ENCODE measurements at regions not wholly inside any gene's neighbourhood (a gene's known extent, or its start where the extent isn't known, plus 50 kb on each side); places are given as distances from the start of the nearest gene placed in this dataset.
A peak's percentile ranks its signal among the peaks of the same experiment; 100 is the strongest.

DNA sequence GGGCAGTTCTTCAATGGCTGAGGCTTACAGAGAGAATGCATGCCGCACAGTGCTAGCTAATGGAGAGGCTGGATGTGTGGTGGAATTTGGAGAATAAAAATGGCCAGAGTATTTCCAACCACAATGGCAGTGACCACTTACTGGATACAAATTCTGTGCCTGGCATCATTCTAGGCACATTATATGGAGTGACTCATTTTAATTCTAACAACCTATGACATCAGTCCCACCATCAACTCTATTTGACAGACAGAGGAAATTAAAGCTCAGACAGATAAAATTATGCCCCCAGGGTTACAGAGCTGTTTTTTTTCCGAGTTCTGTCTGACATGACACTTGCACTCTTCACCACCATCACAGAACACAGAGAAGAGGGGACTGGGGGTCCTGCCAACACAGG, 105.6 kb upstream of the IL12B start:
- no peak overlapping the region for H3K27ac ChIP-seq
- TF ChIP-seq, protein P1, sequence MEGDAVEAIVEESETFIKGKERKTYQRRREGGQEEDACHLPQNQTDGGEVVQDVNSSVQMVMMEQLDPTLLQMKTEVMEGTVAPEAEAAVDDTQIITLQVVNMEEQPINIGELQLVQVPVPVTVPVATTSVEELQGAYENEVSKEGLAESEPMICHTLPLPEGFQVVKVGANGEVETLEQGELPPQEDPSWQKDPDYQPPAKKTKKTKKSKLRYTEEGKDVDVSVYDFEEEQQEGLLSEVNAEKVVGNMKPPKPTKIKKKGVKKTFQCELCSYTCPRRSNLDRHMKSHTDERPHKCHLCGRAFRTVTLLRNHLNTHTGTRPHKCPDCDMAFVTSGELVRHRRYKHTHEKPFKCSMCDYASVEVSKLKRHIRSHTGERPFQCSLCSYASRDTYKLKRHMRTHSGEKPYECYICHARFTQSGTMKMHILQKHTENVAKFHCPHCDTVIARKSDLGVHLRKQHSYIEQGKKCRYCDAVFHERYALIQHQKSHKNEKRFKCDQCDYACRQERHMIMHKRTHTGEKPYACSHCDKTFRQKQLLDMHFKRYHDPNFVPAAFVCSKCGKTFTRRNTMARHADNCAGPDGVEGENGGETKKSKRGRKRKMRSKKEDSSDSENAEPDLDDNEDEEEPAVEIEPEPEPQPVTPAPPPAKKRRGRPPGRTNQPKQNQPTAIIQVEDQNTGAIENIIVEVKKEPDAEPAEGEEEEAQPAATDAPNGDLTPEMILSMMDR (IDR thresholded peaks at IDR 0.05), result no peak
- TF ChIP-seq ZFX (IDR thresholded peaks at IDR 0.05; ENCODE audit: borderline replicate concordance), result no peak

DNA sequence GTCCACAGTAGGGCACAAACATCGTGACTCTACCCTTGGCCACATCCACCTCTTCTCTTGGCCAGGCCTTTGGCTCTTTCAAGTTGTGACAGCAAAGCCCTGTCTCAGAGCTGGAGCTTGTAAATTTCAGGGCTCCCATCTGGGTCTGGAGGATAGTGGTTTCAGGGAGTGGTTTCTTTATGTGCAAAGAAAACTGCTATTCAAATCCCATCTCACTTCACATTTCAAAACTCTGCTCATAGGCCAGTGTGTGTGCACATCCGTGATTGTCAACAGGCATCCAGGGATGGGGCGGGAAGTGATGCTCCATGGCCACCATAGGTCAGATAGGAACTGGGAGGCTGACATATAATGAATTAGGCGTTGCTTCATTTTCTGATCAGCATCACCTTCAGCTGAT, 107.8 kb upstream of the IL12B start:
- no peak overlapping the region for H3K27ac ChIP-seq
- no peak for TF ChIP-seq ZFX (IDR thresholded peaks at IDR 0.05; ENCODE audit: borderline replicate concordance)
- TF ChIP-seq, protein P1 (IDR thresholded peaks at IDR 0.05), result no peak

DNA sequence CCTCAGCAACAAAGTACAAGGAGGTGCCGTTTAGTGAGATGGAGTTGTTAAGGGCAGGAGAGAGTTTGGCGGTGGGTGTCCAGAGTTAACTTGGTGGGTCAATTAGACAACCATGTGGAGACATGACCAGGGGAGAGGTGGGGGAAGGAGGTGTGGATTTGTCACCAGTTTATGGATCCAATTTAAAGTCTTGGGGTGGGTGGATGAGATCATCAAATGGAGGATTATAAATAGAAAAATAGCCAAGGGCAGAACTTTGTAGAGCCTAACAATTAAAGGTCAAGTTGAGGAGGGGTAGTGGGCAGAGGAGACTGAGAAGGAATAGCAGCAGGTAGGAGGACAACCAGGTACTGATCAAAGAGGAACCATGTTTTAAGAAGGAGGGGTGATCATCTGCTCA, 108.7 kb upstream of the IL12B start:
- no peak for TF ChIP-seq ZFX (IDR thresholded peaks at IDR 0.05; ENCODE audit: borderline replicate concordance)
- TF ChIP-seq, protein P1 (IDR thresholded peaks at IDR 0.05), result no peak
- H3K27ac ChIP-seq, result no peak overlapping the region

DNA sequence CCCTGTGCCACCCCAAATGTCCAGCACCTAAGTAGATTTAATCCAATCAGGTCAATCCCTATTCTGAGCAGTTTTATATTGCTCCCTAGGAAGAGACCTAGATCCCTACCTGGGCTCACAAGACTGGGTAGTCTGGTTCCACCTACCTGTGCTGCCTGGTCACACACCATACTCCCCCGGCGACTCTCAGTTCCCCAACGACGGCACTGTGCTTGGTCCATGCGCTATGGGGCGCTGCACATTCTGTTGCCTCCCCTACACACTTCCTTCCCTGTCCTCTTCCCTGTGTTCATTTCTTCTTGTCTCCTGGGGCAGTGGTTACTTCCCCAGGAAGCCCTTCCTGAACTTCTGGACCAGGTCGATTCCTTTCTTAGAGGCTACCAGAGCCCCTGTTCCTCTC, 109.9 kb upstream of the IL12B start:
- TF ChIP-seq ZFX (IDR thresholded peaks at IDR 0.05; ENCODE audit: borderline replicate concordance), result no peak
- TF ChIP-seq, protein P1 (IDR thresholded peaks at IDR 0.05), result no peak

DNA sequence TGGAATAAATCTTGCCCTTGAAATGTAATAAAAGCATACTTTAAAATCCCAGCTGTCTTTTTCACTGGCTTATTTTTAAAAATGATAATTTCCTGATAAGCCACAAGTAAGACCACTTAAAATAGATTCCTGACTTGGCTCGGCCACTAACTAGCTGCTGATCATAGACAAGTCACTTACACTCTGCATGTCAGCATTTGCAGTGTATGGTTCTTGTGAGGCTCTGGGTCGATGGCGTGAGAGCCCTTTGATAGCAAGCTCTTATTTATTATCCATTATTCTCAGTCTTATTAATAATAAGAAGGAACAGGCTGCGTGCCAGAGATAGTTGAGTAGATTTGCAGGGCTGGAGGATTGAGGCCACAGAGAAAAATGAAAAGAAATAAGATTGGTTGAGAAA, 110.7 kb upstream of the IL12B start:
- TF ChIP-seq ZFX (IDR thresholded peaks at IDR 0.05; ENCODE audit: borderline replicate concordance), result no peak
- no peak overlapping the region for H3K27ac ChIP-seq

More for the DNA sequence above, 109.9 kb upstream of the IL12B start:
- H3K27ac ChIP-seq, result no peak overlapping the region

DNA sequence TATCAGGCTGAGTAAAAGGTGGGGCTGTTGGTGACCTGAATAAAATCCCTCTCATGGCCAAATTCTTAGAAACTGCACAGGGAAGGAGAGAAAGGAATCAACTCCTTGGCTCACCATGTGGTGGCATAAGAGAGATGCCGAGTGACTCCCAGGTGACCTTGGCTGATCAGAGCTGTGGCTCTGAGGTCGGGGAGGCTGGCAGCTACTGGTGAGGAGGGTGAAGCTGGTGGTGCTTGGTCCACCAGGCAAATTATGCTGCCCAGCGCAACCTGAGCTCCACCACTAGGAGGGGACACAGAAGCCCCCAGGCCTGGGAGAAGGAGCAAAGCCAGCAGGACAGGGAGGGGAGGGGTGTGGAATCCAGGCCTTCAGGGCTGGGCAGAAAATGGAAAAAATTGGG, 111.2 kb upstream of the IL12B start:
- no peak overlapping the region for H3K27ac ChIP-seq

DNA sequence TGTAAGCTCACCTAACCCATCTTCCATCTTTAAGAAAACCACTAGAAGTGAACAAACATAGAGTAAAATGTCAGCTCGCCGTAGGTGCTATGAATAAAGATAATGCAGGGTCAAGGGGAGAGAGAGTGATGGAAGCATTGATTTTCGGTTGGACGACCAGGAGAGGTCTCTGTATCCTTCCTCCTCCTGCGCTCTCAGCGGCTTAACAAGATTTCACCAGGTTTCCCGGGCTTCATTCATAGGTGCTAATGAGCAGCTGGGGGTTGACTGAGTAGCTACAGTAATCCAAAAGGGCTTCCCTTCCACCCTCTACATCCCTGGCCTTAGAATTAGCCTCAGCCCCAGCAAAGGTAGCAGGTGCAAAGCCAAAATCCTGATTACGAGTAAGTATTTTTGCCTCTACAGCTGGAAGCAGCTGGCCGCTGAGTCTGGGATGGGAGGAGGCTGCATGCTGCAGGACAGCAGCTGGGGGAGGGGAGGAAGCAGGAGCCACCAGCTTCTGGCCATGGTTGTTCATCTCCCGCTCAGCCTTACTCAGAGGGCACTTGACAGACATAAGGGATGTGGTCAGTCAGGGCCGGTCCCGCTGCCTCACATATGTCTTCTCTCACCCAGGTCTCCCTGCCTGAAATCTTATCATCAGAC, 112.0 kb upstream of the IL12B start:
- TF ChIP-seq ZFX (IDR thresholded peaks at IDR 0.05; ENCODE audit: borderline replicate concordance), result no peak
- TF ChIP-seq, protein P1 (IDR thresholded peaks at IDR 0.05), result no peak
- H3K27ac ChIP-seq, result no peak overlapping the region

More for the DNA sequence above, 111.2 kb upstream of the IL12B start:
- TF ChIP-seq, protein P1 (IDR thresholded peaks at IDR 0.05), result peak; percentile 21; the same call in 1 of the 2 replicates
- no peak for TF ChIP-seq ZFX (IDR thresholded peaks at IDR 0.05; ENCODE audit: borderline replicate concordance)
